ENCODE measurements at regions not wholly inside any gene's neighbourhood (a gene's known extent, or its start where the extent isn't known, plus 50 kb on each side); places are given as distances from the start of the nearest gene placed in this dataset.

- no peak overlapping the region for H3K4me3 ChIP-seq (ENCODE audit: low read depth, low read length)
- TF ChIP-seq CTCF (IDR thresholded peaks at IDR 0.05; ENCODE audit: borderline replicate concordance, insufficient read depth, low read depth, low read length) = no peak
Measured at GRCh38 chr4:148782284-148782683, 340.1 kb upstream of the NR3C2 start.

GRCh38 chr4:148780426-148781005 is 338.3 kb upstream of the NR3C2 start:
- TF ChIP-seq CTCF (IDR thresholded peaks at IDR 0.05; ENCODE audit: borderline replicate concordance, insufficient read depth, low read depth, low read length) = no peak
- no peak overlapping the region for H3K4me3 ChIP-seq (ENCODE audit: low read depth, low read length)

- TF ChIP-seq CTCF (IDR thresholded peaks at IDR 0.05; ENCODE audit: borderline replicate concordance, insufficient read depth, low read depth, low read length) = no peak
- H3K4me3 ChIP-seq (ENCODE audit: low read depth, low read length) = no peak overlapping the region
Measured at GRCh38 chr4:148779771-148780170, 337.6 kb upstream of the NR3C2 start.

GRCh38 chr4:148778980-148779675 is 336.9 kb upstream of the NR3C2 start:
- TF ChIP-seq CTCF (IDR thresholded peaks at IDR 0.05; ENCODE audit: borderline replicate concordance, insufficient read depth, low read depth, low read length) = no peak
- no peak overlapping the region for H3K4me3 ChIP-seq (ENCODE audit: low read depth, low read length)

DNA sequence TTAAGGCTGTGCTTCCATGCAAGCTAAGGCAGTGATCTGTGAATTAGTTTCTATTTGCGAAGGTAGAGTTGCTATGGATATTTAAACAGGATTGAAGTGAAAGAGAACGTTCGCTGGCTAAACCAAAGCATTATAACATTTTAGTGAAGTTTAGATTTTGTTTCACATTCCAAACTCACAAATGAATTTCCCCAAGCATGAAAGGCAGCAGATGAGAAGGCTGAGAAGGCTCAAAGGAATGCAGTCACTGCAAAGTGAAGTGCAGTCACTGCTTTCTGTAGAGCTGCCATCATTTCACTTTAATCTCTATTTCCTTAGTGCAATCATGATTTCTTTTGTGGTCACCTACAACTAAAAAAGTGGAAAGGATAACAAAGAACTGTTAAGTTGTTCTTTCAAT is 334.7 kb upstream of the NR3C2 start:
- TF ChIP-seq CTCF (IDR thresholded peaks at IDR 0.05; ENCODE audit: borderline replicate concordance, insufficient read depth, low read depth, low read length) = no peak
- no peak overlapping the region for H3K4me3 ChIP-seq (ENCODE audit: low read depth, low read length)

DNA sequence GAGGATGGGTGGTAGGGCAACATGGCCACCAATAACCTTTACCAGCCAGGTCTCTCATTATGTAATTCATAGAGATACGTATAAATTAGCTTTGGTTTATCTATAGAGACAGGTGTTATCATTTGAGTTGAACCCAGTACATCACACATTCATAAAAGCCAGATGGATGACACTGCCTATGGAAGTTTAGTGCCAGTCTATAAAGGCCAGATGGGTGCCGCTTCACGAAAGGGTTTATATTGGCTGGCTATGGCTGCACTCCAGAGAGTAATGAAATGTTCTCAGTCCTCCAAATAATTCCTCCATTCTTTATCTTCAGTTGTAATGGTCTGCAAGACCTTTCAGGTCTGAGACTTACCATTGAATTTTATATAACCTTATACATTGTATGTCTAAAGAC is 331.9 kb upstream of the NR3C2 start:
- TF ChIP-seq CTCF (IDR thresholded peaks at IDR 0.05; ENCODE audit: borderline replicate concordance, insufficient read depth, low read depth, low read length) = no peak
- H3K4me3 ChIP-seq (ENCODE audit: low read depth, low read length) = no peak overlapping the region

DNA sequence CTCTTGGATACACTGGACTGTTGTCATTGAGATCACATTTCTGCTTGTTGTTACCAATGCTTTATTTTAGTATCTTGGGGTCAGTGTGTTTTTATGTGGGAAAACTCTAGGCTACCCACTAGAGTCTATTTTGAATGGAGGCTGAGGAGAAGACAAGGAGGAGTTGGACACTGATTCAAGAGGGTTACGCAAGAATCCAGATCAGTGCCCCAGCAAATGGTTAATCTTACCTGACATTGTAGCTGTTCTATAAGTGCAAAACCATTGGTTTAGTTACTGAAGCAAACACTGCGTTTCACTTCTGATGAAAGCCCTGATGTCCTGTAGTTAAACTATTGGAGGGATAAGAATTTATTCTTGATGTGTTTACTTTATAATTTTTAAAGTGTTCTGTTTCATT is 331.1 kb upstream of the NR3C2 start:
- TF ChIP-seq CTCF (IDR thresholded peaks at IDR 0.05; ENCODE audit: borderline replicate concordance, insufficient read depth, low read depth, low read length) = no peak

More for the DNA sequence above, 331.1 kb upstream of the NR3C2 start:
- H3K4me3 ChIP-seq (ENCODE audit: low read depth, low read length) = no peak overlapping the region
